Hippocampal formation (tissue), 2 donors: ENCODE measurements at regions not wholly inside any gene's neighbourhood (a gene's known extent, or its start where the extent isn't known, plus 50 kb on each side); places are given as distances from the start of the nearest gene placed in this dataset.
"Not testable (repeated sequence)": the region's sequence is repeated elsewhere in the genome, so short reads cannot be mapped to it uniquely, and the experiment has no call there.

Source experiments
- DNase-seq, 2 donors: peaks; one replicate each; lab custom pipeline; 2025; lab: John Stamatoyannopoulos, UW

- DNase-seq: no peak
Measured at GRCh38 chr16:86888231-86889053, 310.1 kb downstream of the FOXL1 start.

- not testable (repeated sequence) for DNase-seq
Measured at GRCh38 chr16:86889054-86889366, 310.7 kb downstream of the FOXL1 start.

GRCh38 chr16:86889974-86890373 lies 311.6 kb downstream of the FOXL1 start:
- no peak for DNase-seq

GRCh38 chr16:86891121-86891520 lies 312.8 kb downstream of the FOXL1 start:
- DNase-seq: no peak

- no peak for DNase-seq
Measured at GRCh38 chr16:86891631-86892030, 313.3 kb downstream of the FOXL1 start.

GRCh38 chr16:86892509-86892908 lies 314.2 kb downstream of the FOXL1 start:
- DNase-seq: no peak

- no peak for DNase-seq
Measured at GRCh38 chr16:86893506-86893905, 315.2 kb downstream of the FOXL1 start.

- no peak for DNase-seq
Measured at GRCh38 chr16:86894029-86894567, 315.7 kb downstream of the FOXL1 start.

- DNase-seq: no peak
Measured at GRCh38 chr16:86894925-86895324, 316.6 kb downstream of the FOXL1 start.

- no peak for DNase-seq
Measured at GRCh38 chr16:86895606-86896005, 317.3 kb downstream of the FOXL1 start.

GRCh38 chr16:86896976-86897375 lies 318.6 kb downstream of the FOXL1 start:
- no peak for DNase-seq

- no peak for DNase-seq
Measured at GRCh38 chr16:86897486-86897885, 319.1 kb downstream of the FOXL1 start.

- no peak for DNase-seq
Measured at GRCh38 chr16:86898386-86898785, 320.0 kb downstream of the FOXL1 start.

- DNase-seq: no peak
Measured at GRCh38 chr16:86899151-86899550, 320.8 kb downstream of the FOXL1 start.

- DNase-seq: no peak
Measured at GRCh38 chr16:86899757-86900156, 321.4 kb downstream of the FOXL1 start.

- no peak for DNase-seq
Measured at GRCh38 chr16:86901483-86901882, 323.1 kb downstream of the FOXL1 start.

GRCh38 chr16:86902656-86903001 lies 324.3 kb downstream of the FOXL1 start:
- DNase-seq: no peak

- DNase-seq: no peak
Measured at GRCh38 chr16:86903068-86903467, 324.7 kb downstream of the FOXL1 start.

- no peak for DNase-seq
Measured at GRCh38 chr16:86905302-86905701, 327.0 kb downstream of the FOXL1 start.

- no peak for DNase-seq
Measured at GRCh38 chr16:86906623-86907022, 328.3 kb downstream of the FOXL1 start.

GRCh38 chr16:86909359-86910160 lies 331.2 kb downstream of the FOXL1 start:
- DNase-seq: no peak

GRCh38 chr16:86910161-86910769 lies 331.9 kb downstream of the FOXL1 start:
- no peak for DNase-seq
